A673 (cell line): ENCODE measurements at regions not wholly inside any gene's neighbourhood (a gene's known extent, or its start where the extent isn't known, plus 50 kb on each side); places are given as distances from the start of the nearest gene placed in this dataset.

Source experiments
- BruUV-seq: library from RNA; stranded (reverse); fragments of 400-500 nt; replicated peaks from 2 replicates; lab custom pipeline; 2021; lab: Mats Ljungman, UMichigan
- CTCF ChIA-PET: fragments of 300-600 bp; sonication (Branson Sonifier 250); formaldehyde crosslinking; loops from one replicate; lab custom pipeline; 2022; ENCODE audit warnings: antibody characterized with exemption; lab: Charles Lee
- POLR2A ChIA-PET: fragments of 300-600 bp; sonication (Branson Sonifier 250); formaldehyde crosslinking; loops from one replicate; lab custom pipeline; 2022; ENCODE audit warnings: antibody characterized with exemption; ENCODE audit not compliant: low non-redundant PET; lab: Charles Lee
- DNase-seq: peaks from one replicate; pipeline ENCODE4 v3.0.0-alpha.2; 2015; ENCODE audit warnings: low spot score
- H3K27ac ChIP-seq: fragments of 200-600 bp; sonication (generic); 2 replicates; pipeline ENCODE4 v1.5.1; 2016; ENCODE audit warnings: mixed run types, low read depth, mild to moderate bottlenecking, mixed read lengths, antibody characterized with exemption, low read length; ENCODE audit not compliant: poor library complexity, severe bottlenecking
- H3K27me3 ChIP-seq: fragments of 200-600 bp; sonication (generic); replicated peaks from 2 replicates; pipeline ENCODE4 v1.6.1; 2017; ENCODE audit warnings: mixed run types, low read depth, mild to moderate bottlenecking, mixed read lengths, antibody characterized with exemption, low read length; ENCODE audit not compliant: insufficient read depth, poor library complexity
- H3K36me3 ChIP-seq: fragments of 200-600 bp; sonication (generic); 2 replicates; pipeline ENCODE4 v1.6.1; 2016; ENCODE audit warnings: mixed run types, mild to moderate bottlenecking, mixed read lengths, antibody characterized with exemption, low read length; ENCODE audit not compliant: insufficient read depth, poor library complexity, severe bottlenecking
- H3K4me1 ChIP-seq: fragments of 200-600 bp; sonication (generic); 2 replicates; pipeline ENCODE4 v1.6.1; 2017; ENCODE audit warnings: mixed run types, mild to moderate bottlenecking, mixed read lengths, antibody characterized with exemption, low read length; ENCODE audit not compliant: insufficient read depth, poor library complexity, severe bottlenecking
- H3K4me3 ChIP-seq: fragments of 200-600 bp; sonication (generic); 2 replicates; pipeline ENCODE4 v1.5.1; 2016; ENCODE audit warnings: low read depth, mixed run types, mild to moderate bottlenecking, mixed read lengths, low read length; ENCODE audit not compliant: poor library complexity, severe bottlenecking
- H3K9me3 ChIP-seq: fragments of 200-600 bp; sonication (generic); 2 replicates; pipeline ENCODE4 v1.6.1; 2016; ENCODE audit warnings: mixed run types, low read depth, mild to moderate bottlenecking, mixed read lengths, antibody characterized with exemption, low read length; ENCODE audit not compliant: poor library complexity, severe bottlenecking
- CTCF ChIP-seq: fragments of 300-800, 200-600 bp; sonication (generic); conservative IDR thresholded peaks from 2 replicates; pipeline ENCODE4 v1.5.1; 2017; ENCODE audit warnings: low read depth, mild to moderate bottlenecking, antibody characterized with exemption, low read length, moderate library complexity, mixed read lengths
- EZH2 ChIP-seq: fragments of 200-600 bp; sonication (generic); IDR thresholded peaks from 2 replicates; pipeline ENCODE4 v1.6.1; 2017; ENCODE audit warnings: borderline replicate concordance, low read depth, mild to moderate bottlenecking, mixed read lengths, antibody characterized with exemption, low read length; ENCODE audit not compliant: poor library complexity, severe bottlenecking
- intact Hi-C: fragments of 100-400 bp; cut with micrococcal nuclease; formaldehyde crosslinking; loops from one replicate; pipeline ENCODE4 v1.10.0; 2022; ENCODE audit not compliant: unreplicated experiment

GRCh38 chr2:239835056-239835455 is 190.1 kb downstream of the NDUFA10 start:
- Histone ChIP-seq H3K36me3 (no peaks in the 10 kb centered on the region), H3K27ac (no peak overlapping the region), H3K4me3 (no peak overlapping the region), H3K27me3 (no peaks in the 10 kb centered on the region), H3K4me1 (no peaks in the 10 kb centered on the region), H3K9me3 (no peaks in the 10 kb centered on the region)
- ChIA-PET CTCF (no interaction called here), POLR2A (no interaction called here)
- no TSS peak for BruUV-seq
- no peak for DNase-seq
- intact Hi-C loops, result no loop called here
- TF ChIP-seq CTCF, result no peak
- no peak for TF ChIP-seq EZH2

- Histone ChIP-seq H3K9me3 (no peaks in the 10 kb centered on the region), H3K36me3 (no peaks in the 10 kb centered on the region), H3K4me1 (no peaks in the 10 kb centered on the region), H3K27me3 (no peaks in the 10 kb centered on the region), H3K27ac (no peak overlapping the region), H3K4me3 (no peak overlapping the region)
- CTCF ChIA-PET, result no interaction called here
- POLR2A ChIA-PET, result no interaction called here
- intact Hi-C loops, result no loop called here
- TF ChIP-seq CTCF (no peak), EZH2 (no peak)
- no peak for DNase-seq
- no TSS peak for BruUV-seq
Measured at GRCh38 chr2:239834143-239834542, 191.0 kb downstream of the NDUFA10 start.

- Histone ChIP-seq H3K4me1 (no peaks in the 10 kb centered on the region), H3K27ac (no peak overlapping the region), H3K27me3 (no peaks in the 10 kb centered on the region), H3K36me3 (no peaks in the 10 kb centered on the region), H3K9me3 (no peaks in the 10 kb centered on the region), H3K4me3 (no peak overlapping the region)
- TF ChIP-seq EZH2 (no peak), CTCF (no peak)
- intact Hi-C loops, result no loop called here
- CTCF ChIA-PET, result no interaction called here
- DNase-seq, result no peak
- no TSS peak for BruUV-seq
- POLR2A ChIA-PET, result no interaction called here
Measured at GRCh38 chr2:239833269-239834109, 191.7 kb downstream of the NDUFA10 start.
